HEK293 (cell line): ENCODE measurements at regions not wholly inside any gene's neighbourhood (a gene's known extent, or its start where the extent isn't known, plus 50 kb on each side); places are given as distances from the start of the nearest gene placed in this dataset.

Source experiments
- CTCF ChIA-PET: fragments of 350-600 bp; formaldehyde crosslinking; extraction: SDS; loops from one replicate; lab custom pipeline; 2021; ENCODE audit warnings: antibody characterized with exemption; lab: Yijun Ruan, JAX
- POLR2A ChIA-PET: fragments of 300-600 bp; formaldehyde crosslinking; extraction: SDS; loops from one replicate; lab custom pipeline; 2020; ENCODE audit warnings: antibody characterized with exemption, inconsistent platforms; lab: Yijun Ruan, JAX
- H3K27ac ChIP-seq: fragments of 200-500 bp; sonication (Bioruptor generic); 2 replicates; pipeline ENCODE4 v1.5.1; 2014; ENCODE audit warnings: low read depth, low read length, control low read depth, inconsistent platforms; ENCODE audit errors: extremely low read depth
- H3K36me3 ChIP-seq, 2 experiments: fragments of 200-500 bp in 1 of 2; sonication (Bioruptor generic) in 1 of 2; 1 replicate in 1 of 2; 2 replicates in 1 of 2; pipeline ENCODE4 v1.5.1; 2014 to 2017; ENCODE audit warnings: inconsistent platforms in 2 of 2, low read length in 2 of 2; ENCODE audit not compliant: control insufficient read depth in 2 of 2, insufficient read depth in 1 of 2
- H3K4me1 ChIP-seq: fragments of 200-500 bp; sonication (Bioruptor generic); 2 replicates; pipeline ENCODE4 v1.5.1; 2014; ENCODE audit warnings: mild to moderate bottlenecking, low read length, inconsistent platforms; ENCODE audit not compliant: control insufficient read depth, insufficient read depth
- H3K4me3 ChIP-seq: 2 replicates; pipeline ENCODE4 v1.5.1; 2011; ENCODE audit warnings: low read depth, mild to moderate bottlenecking, control low read depth, low read length, moderate library complexity
- H3K9me3 ChIP-seq: fragments of 200-500 bp; sonication (Bioruptor generic); 2 replicates; pipeline ENCODE4 v1.5.1; 2014; ENCODE audit warnings: low read depth, low read length, inconsistent platforms; ENCODE audit not compliant: control insufficient read depth, insufficient read depth
- FEZF1 ChIP-seq: fragments of 450-650 bp; formaldehyde crosslinking; IDR thresholded peaks from 2 replicates; pipeline ENCODE4 v1.5.1; 2016; ENCODE audit warnings: missing biosample characterization, missing genetic modification characterization
- KLF8 ChIP-seq: fragments of 450-650 bp; formaldehyde crosslinking; IDR thresholded peaks from 2 replicates; pipeline ENCODE4 v1.5.1; 2016; ENCODE audit warnings: missing biosample characterization, missing genetic modification characterization
- OSR2 ChIP-seq: fragments of 450-650 bp; formaldehyde crosslinking; IDR thresholded peaks from 2 replicates; pipeline ENCODE4 v1.5.1; 2016; ENCODE audit warnings: missing biosample characterization, missing genetic modification characterization
- OVOL3 ChIP-seq: fragments of 450-650 bp; formaldehyde crosslinking; IDR thresholded peaks from 2 replicates; pipeline ENCODE4 v1.5.1; 2016; ENCODE audit warnings: missing biosample characterization, missing genetic modification characterization
- PATZ1 ChIP-seq: fragments of 450-650 bp; formaldehyde crosslinking; IDR thresholded peaks from 2 replicates; pipeline ENCODE4 v1.5.1; 2016; ENCODE audit warnings: missing biosample characterization, missing genetic modification characterization
- SP3 ChIP-seq: fragments of 450-650 bp; formaldehyde crosslinking; IDR thresholded peaks from 2 replicates; pipeline ENCODE4 v1.5.1; 2016; ENCODE audit warnings: missing biosample characterization, missing genetic modification characterization
- SP7 ChIP-seq: fragments of 450-650 bp; formaldehyde crosslinking; IDR thresholded peaks from 2 replicates; pipeline ENCODE4 v1.5.1; 2016; ENCODE audit warnings: missing biosample characterization, missing genetic modification characterization
- TCF7L2 ChIP-seq: IDR thresholded peaks from 2 replicates; pipeline ENCODE4 v1.6.1; 2011; ENCODE audit warnings: low read depth, mild to moderate bottlenecking, inconsistent platforms, low read length, moderate library complexity, borderline replicate concordance
- TRIM28 ChIP-seq: IDR thresholded peaks from 2 replicates; pipeline ENCODE4 v1.6.1; 2011; ENCODE audit warnings: low read length, control low read depth, borderline replicate concordance
- WT1 ChIP-seq: fragments of 450-650 bp; formaldehyde crosslinking; IDR thresholded peaks from 2 replicates; pipeline ENCODE4 v1.5.1; 2016; ENCODE audit warnings: missing biosample characterization, missing genetic modification characterization
- ZBTB17 ChIP-seq: fragments of 450-650 bp; formaldehyde crosslinking; IDR thresholded peaks from 2 replicates; pipeline ENCODE4 v1.5.1; 2016; ENCODE audit warnings: missing biosample characterization, missing genetic modification characterization
- ZNF10 ChIP-seq: fragments of 450-650 bp; formaldehyde crosslinking; IDR thresholded peaks from 2 replicates; pipeline ENCODE4 v1.5.1; 2017; ENCODE audit warnings: missing biosample characterization, missing genetic modification characterization
- ZNF157 ChIP-seq: fragments of 450-650 bp; formaldehyde crosslinking; IDR thresholded peaks from 2 replicates; pipeline ENCODE4 v1.5.1; 2016; ENCODE audit warnings: missing biosample characterization, missing genetic modification characterization
- ZNF23 ChIP-seq: fragments of 450-650 bp; formaldehyde crosslinking; IDR thresholded peaks from 2 replicates; pipeline ENCODE4 v1.5.1; 2016; ENCODE audit warnings: missing biosample characterization, missing genetic modification characterization, borderline replicate concordance
- ZNF366 ChIP-seq: fragments of 450-650 bp; formaldehyde crosslinking; conservative IDR thresholded peaks from 2 replicates; pipeline ENCODE4 v1.5.1; 2016; ENCODE audit warnings: missing biosample characterization, missing genetic modification characterization
- ZNF513 ChIP-seq: fragments of 450-650 bp; IDR thresholded peaks from 2 replicates; pipeline ENCODE4 v1.5.1; 2018; ENCODE audit warnings: missing biosample characterization, missing genetic modification characterization
- ZNF518A ChIP-seq: fragments of 450-650 bp; formaldehyde crosslinking; conservative IDR thresholded peaks from 2 replicates; pipeline ENCODE4 v1.5.1; 2016; ENCODE audit warnings: low read depth, missing biosample characterization, missing genetic modification characterization
- ZNF560 ChIP-seq: fragments of 450-650 bp; formaldehyde crosslinking; IDR thresholded peaks from 2 replicates; pipeline ENCODE4 v1.5.1; 2017; ENCODE audit warnings: missing biosample characterization, missing genetic modification characterization, borderline replicate concordance
- ZNF629 ChIP-seq: fragments of 450-650 bp; formaldehyde crosslinking; IDR thresholded peaks from 2 replicates; pipeline ENCODE4 v1.5.1; 2017; ENCODE audit warnings: missing biosample characterization, missing genetic modification characterization
- ZNF639 ChIP-seq: fragments of 450-650 bp; formaldehyde crosslinking; IDR thresholded peaks from 2 replicates; pipeline ENCODE4 v1.5.1; 2016; ENCODE audit warnings: missing biosample characterization, missing genetic modification characterization
- ZNF791 ChIP-seq: fragments of 450-650 bp; formaldehyde crosslinking; IDR thresholded peaks from 2 replicates; pipeline ENCODE4 v1.5.1; 2016; ENCODE audit warnings: missing biosample characterization, missing genetic modification characterization

- no peak for TF ChIP-seq ZNF791 (tag by site-specific recombination)
- TF ChIP-seq, all 188 proteins: peak for 0
Observed at GRCh38 chr11:128053981-128054931, 533.1 kb downstream of the ETS1 start (continued).

GRCh38 chr11:128052912-128053641, 534.3 kb downstream of the ETS1 start:
- Histone ChIP-seq H3K27ac (peak overlapping the region; percentile 82), H3K4me3 (no peak overlapping the region), H3K4me1 (peaks cover 11% of the 10 kb centered on the region), H3K9me3 (no peaks in the 10 kb centered on the region), H3K36me3 (no peaks in the 10 kb centered on the region)
- 0 out of 2 replicates have a peak, but pooled peaks have one; percentile 45 for TF ChIP-seq ZNF518A (tag by site-specific recombination)
- TF ChIP-seq OSR2 (tag by site-specific recombination), result peak; percentile 78
- peak; percentile 89 for TF ChIP-seq WT1 (tag by site-specific recombination)
- TF ChIP-seq OVOL3, result peak; percentile 43; the same call in 1 of the 2 replicates
- 0 out of 2 replicates have a peak, but pooled peaks have one; percentile 23 for TF ChIP-seq PATZ1
- TF ChIP-seq FEZF1 (tag by site-specific recombination), result peak; percentile 47; the same call in 1 of the 2 replicates
- TF ChIP-seq SP3 (tag by site-specific recombination), result no peak
- no peak for TF ChIP-seq ZNF157
- peak; percentile 46 for TF ChIP-seq ZNF513 (tag by site-specific recombination)
- peak; percentile 39; the same call in 1 of the 2 replicates for TF ChIP-seq KLF8 (tag by site-specific recombination)
- TF ChIP-seq ZBTB17 (tag by site-specific recombination), result peak; percentile 38; the same call in 1 of the 2 replicates
- 0 out of 2 replicates have a peak, but pooled peaks have one; percentile 29 for TF ChIP-seq TCF7L2
- TF ChIP-seq ZNF366 (tag by site-specific recombination), result 0 out of 2 replicates have a peak, but pooled peaks have one; percentile 14
- 0 out of 2 replicates have a peak, but pooled peaks have one; percentile 40 for TF ChIP-seq ZNF639
- TF ChIP-seq ZNF629 (tag by site-specific recombination), result peak; percentile 48; the same call in 1 of the 2 replicates
- no peak for TF ChIP-seq ZNF23 (tag by site-specific recombination)
- peak; percentile 63 for TF ChIP-seq SP7 (tag by site-specific recombination)
- TF ChIP-seq ZNF10 (tag by site-specific recombination), result 0 out of 2 replicates have a peak, but pooled peaks have one; percentile 16
- no peak for TF ChIP-seq ZNF560 (tag by site-specific recombination)
- peak; percentile 51; the same call in 1 of the 2 replicates for TF ChIP-seq TRIM28
- ChIA-PET CTCF (interaction anchor here (0.6 to 1.4 kb wide), 4 partner anchors 8 to 118 kb away, joined by 3 to 6 read pairs (median 4); no protein-coding TSS in a partner anchor), POLR2A (interaction anchor here (0.6 to 0.8 kb wide), 2 partner anchors 9 to 853 kb away, joined by 4 to 13 read pairs; no protein-coding TSS in a partner anchor)
